Astrocyte of the cerebellum (primary cell): ENCODE measurements at regions not wholly inside any gene's neighbourhood (a gene's known extent, or its start where the extent isn't known, plus 50 kb on each side); places are given as distances from the start of the nearest gene placed in this dataset.

Source experiments
- DNase-seq: peaks from one replicate; pipeline ENCODE4 v3.0.0-alpha.2; 2011; ENCODE audit warnings: low read depth
- H3K4me3 ChIP-seq: 2 replicates; pipeline ENCODE4 v1.5.1; 2011; ENCODE audit warnings: mild to moderate bottlenecking, low read depth, low read length, moderate library complexity
- in situ Hi-C: cut with HindIII; loops from 2 replicates; pipeline ENCODE4 v1.10.0; 2017; ENCODE audit warnings: low sequenced_read_pairs
- TF ChIP-seq, protein P1 (sequence below): IDR thresholded peaks from 2 replicates; pipeline ENCODE4 v1.5.1; 2012; ENCODE audit warnings: low read length, low read depth, moderate library complexity, mild to moderate bottlenecking; ENCODE audit errors: missing control alignments

DNA sequence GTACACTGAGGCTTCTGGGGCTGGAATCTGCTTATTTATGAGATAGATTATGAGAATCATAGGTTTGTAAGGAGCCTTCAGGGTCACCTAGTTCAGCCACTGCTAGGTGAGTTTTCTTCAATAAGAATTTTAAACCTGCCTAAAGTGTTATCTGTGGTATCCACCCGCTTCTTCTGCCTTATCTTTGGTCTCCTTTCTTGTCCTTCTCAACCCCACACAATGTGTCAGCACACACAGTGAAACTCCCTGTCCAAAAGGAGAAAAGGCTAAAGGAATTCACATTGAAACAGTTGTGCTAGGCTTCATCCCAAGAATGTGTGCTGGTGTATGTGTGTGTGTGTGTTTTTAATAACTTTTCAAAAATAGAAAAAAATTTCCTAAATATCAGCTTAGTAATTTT, 259.3 kb upstream of the BTG1 start:
- H3K4me3 ChIP-seq: no peak overlapping the region
- TF ChIP-seq, protein P1, sequence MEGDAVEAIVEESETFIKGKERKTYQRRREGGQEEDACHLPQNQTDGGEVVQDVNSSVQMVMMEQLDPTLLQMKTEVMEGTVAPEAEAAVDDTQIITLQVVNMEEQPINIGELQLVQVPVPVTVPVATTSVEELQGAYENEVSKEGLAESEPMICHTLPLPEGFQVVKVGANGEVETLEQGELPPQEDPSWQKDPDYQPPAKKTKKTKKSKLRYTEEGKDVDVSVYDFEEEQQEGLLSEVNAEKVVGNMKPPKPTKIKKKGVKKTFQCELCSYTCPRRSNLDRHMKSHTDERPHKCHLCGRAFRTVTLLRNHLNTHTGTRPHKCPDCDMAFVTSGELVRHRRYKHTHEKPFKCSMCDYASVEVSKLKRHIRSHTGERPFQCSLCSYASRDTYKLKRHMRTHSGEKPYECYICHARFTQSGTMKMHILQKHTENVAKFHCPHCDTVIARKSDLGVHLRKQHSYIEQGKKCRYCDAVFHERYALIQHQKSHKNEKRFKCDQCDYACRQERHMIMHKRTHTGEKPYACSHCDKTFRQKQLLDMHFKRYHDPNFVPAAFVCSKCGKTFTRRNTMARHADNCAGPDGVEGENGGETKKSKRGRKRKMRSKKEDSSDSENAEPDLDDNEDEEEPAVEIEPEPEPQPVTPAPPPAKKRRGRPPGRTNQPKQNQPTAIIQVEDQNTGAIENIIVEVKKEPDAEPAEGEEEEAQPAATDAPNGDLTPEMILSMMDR: no peak
- in situ Hi-C loops: no loop called here
- no peak for DNase-seq

DNA sequence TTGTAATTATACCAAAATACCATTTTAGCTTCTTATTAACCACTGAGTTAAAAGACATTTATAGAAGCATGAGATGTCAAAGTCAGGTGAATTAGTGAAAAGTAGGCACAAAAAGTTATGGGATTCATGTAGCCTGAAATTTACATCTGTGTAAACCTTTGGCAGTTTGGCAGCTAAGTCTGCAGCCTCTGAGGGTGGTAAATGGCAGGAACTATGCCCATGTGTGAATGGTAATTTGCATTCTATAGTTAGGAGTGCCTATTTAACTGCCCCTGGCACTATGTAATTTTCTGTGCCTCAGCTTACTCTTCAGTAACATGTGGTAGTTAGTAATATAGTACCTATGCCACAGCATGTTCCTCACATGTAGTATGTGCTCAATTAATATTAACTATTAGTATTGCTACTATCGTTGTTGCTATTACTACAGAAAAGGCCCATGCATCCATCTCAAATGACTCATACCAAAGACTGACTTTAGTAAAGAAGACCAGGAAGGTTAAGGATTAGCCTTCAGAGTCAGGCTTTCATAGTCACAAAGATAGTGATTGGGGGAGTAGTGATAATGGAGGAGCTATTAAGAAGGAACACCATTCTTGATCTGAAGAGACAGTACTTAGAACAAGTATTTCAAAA, 258.7 kb upstream of the BTG1 start:
- H3K4me3 ChIP-seq: no peak overlapping the region
- TF ChIP-seq, protein P1: no peak
- in situ Hi-C loops: no loop called here
- DNase-seq: no peak

DNA sequence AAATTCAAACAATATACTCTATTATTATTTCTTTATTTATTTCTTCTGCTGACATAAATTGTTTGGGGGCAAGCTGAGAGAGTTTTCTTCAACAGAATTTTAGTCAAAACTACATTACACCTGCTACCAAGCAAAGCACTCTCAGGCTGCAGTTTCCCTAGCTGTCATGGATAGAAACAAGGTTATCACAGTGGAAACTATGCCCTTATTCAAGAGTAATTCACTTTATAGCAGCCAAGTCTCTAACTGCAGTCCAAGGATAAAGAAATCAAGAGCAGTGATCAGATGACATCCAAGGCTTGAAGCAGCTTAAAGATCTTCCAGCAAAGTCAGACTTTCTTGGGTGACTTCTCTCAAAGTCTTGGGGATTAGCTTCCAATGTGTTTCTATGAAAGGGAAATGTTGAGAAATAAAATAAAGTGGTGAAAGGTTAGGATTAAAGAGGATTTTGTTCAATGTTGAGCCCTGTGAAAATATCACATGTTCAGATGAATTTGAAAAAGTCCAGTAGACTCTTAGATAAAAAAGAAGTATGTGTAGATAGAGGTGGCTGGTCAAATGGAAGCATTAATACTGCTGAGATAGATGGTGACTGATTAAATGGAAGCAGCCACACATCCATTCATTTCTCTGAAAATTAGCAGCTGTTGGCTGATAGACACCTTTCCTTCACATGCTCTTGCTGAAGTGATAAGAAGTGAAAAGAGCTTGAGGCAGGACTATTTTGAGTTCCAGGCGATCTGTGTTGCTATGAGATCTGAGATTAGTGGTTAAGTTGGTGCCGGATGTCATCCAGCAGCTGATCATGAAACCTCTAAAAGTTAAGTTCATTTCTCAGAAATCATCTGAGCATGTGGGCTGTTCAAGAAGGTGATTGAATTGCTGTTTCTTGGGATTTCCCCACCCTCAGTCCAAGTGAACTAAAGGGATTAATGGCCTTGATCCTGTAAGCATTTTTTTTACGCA, 257.8 kb upstream of the BTG1 start:
- DNase-seq: no peak
- TF ChIP-seq, protein P1: no peak
- in situ Hi-C loops: no loop called here
- H3K4me3 ChIP-seq: no peak overlapping the region

DNA sequence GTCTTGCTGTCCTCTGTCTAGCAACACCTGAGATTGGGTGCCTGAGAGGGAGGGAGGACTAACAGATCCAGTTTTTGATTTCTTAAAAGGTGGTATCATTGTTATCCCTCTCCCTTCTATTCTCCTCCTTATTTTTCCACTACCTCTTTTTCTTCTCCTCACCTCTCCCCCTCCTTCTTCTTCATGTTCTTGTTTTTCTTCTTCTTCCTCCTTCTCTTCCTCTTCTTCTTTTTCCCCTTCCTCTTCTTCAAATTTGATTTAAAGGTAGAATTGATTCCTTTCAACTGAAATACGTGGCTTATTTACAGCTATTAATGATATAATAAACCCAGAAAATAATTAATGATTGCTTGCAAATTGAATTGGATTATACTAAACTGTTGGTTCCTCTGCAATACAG, 256.8 kb upstream of the BTG1 start:
- TF ChIP-seq, protein P1: no peak
- no peak overlapping the region for H3K4me3 ChIP-seq
- in situ Hi-C loops: no loop called here
- no peak for DNase-seq

DNA sequence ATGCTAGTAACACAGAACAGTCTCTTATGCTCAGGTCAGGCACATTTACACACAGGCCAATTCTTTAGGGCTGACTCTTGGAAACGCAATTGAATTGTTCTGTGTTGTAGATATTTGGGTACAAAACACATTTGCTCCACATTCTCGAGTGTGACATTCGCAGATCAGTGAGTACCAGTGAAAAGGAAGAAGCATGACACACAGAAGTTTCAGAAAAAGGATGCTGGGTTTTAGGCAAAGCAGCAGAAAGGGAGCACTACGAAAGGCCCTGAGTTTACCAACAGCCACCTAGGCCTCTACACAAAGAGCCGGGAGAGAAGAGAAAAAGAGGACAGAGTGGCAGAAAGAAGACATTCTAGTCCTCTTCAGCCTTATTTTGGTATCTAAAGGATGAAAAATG, 254.4 kb upstream of the BTG1 start:
- no peak overlapping the region for H3K4me3 ChIP-seq
- DNase-seq: no peak
- in situ Hi-C loops: no loop called here
- TF ChIP-seq, protein P1: no peak

DNA sequence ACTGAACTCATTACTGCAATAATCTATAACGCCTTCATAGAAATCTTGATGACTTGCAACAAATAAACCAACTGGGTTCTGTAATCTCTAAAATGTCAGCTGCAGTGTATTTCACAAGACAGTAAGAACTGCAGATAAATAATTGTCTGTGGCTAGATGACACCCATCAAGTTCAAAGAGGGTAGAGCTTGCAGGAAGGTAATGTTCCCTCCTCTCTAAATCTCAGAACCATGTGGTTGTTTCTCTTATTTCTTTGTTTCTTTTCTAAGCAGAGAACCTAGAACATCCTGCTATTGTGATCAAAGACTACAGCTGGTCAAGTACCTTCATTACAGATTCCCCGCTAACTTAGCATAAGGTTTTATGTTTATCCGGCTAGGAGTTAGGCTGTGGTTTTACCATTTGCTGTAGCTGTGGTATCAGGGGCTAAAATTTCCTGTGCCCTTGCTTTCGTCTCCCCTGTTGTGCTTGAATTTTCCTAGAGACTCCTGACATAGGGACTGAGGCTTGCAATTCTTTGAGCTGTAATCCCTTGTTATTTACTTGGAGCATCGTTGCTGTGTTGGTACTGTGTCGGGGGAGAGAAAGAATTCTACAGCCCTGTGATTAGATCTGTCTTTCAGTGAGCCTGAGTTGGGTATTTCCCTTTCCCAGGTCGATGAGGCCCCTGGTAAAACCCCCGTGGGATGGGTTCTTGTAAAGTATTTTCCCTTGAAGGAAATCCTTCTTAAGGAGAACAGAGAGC, 253.1 kb upstream of the BTG1 start:
- DNase-seq: no peak
- in situ Hi-C loops: no loop called here
- no peak overlapping the region for H3K4me3 ChIP-seq
- TF ChIP-seq, protein P1: no peak
